ENCODE measurements at regions not wholly inside any gene's neighbourhood (a gene's known extent, or its start where the extent isn't known, plus 50 kb on each side); places are given as distances from the start of the nearest gene placed in this dataset.

- TF ChIP-seq ZBTB10 (tag by site-specific recombination; IDR thresholded peaks at IDR 0.05) (no peak; the same call in none of the 2 replicates), ZNF423 (tag by site-specific recombination; IDR thresholded peaks at IDR 0.05) (no peak), ZNF221 (tag by site-specific recombination; IDR thresholded peaks at IDR 0.05; ENCODE audit: borderline replicate concordance) (no peak), ZNF654 (tag by site-specific recombination; IDR thresholded peaks at IDR 0.05; ENCODE audit: low read depth) (no peak), FEZF1 (tag by site-specific recombination; IDR thresholded peaks at IDR 0.05) (peak; percentile 26; the same call in 1 of the 2 replicates), ZSCAN5A (tag by site-specific recombination; IDR thresholded peaks at IDR 0.05) (no peak), ZNF707 (tag by site-specific recombination; IDR thresholded peaks at IDR 0.05) (no peak), ZNF174 (tag by site-specific recombination; IDR thresholded peaks at IDR 0.05) (no peak), KLF10 (tag by site-specific recombination; IDR thresholded peaks at IDR 0.05) (peak; percentile 88), ZNF580 (tag by site-specific recombination; IDR thresholded peaks at IDR 0.05) (no peak), ZNF157 (tag by site-specific recombination; IDR thresholded peaks at IDR 0.05) (no peak), ZNF623 (tag by site-specific recombination; IDR thresholded peaks at IDR 0.05) (no peak), ZNF513 (tag by site-specific recombination; IDR thresholded peaks at IDR 0.05) (no peak), SCRT2 (tag by site-specific recombination; IDR thresholded peaks at IDR 0.05) (no peak), PRDM10 (tag by site-specific recombination; IDR thresholded peaks at IDR 0.05) (peak; percentile 97), ZNF701 (tag by site-specific recombination; IDR thresholded peaks at IDR 0.05) (no peak), SCRT1 (tag by site-specific recombination; IDR thresholded peaks at IDR 0.05; ENCODE audit: borderline replicate concordance) (no peak), ZNF664 (tag by site-specific recombination; IDR thresholded peaks at IDR 0.05) (no peak), PATZ1 (tag by site-specific recombination; IDR thresholded peaks at IDR 0.05) (peak; percentile 47), ZNF366 (tag by site-specific recombination; conservative IDR thresholded peaks at IDR 0.05) (no peak), KLF8 (tag by site-specific recombination; IDR thresholded peaks at IDR 0.05) (peak; percentile 64), ZEB2 (tag by site-specific recombination; IDR thresholded peaks at IDR 0.05) (peak; percentile 90), ZFP41 (tag by site-specific recombination; IDR thresholded peaks at IDR 0.05; ENCODE audit: borderline replicate concordance) (no peak), ZNF302 (tag by site-specific recombination; IDR thresholded peaks at IDR 0.05; ENCODE audit: low read depth) (no peak), ZIC2 (tag by site-specific recombination; IDR thresholded peaks at IDR 0.05) (no peak), ZBTB7A (tag by site-specific recombination; IDR thresholded peaks at IDR 0.05; ENCODE audit: low read depth) (no peak), ZNF266 (tag by site-specific recombination; IDR thresholded peaks at IDR 0.05; ENCODE audit: low read depth) (no peak), OVOL3 (tag by site-specific recombination; IDR thresholded peaks at IDR 0.05) (no peak)
Observed at GRCh38 chr15:75104804-75105557, 81.6 kb downstream of the PPCDC start (continued).
